WI38 (cell line): ENCODE measurements at regions not wholly inside any gene's neighbourhood (a gene's known extent, or its start where the extent isn't known, plus 50 kb on each side); places are given as distances from the start of the nearest gene placed in this dataset.

Experiments
- H3K4me3 ChIP-seq: 2 replicates; pipeline ENCODE4 v1.5.1; 2011; ENCODE audit warnings: low read depth, mild to moderate bottlenecking, control low read depth, low read length
- TF ChIP-seq, protein P1 (sequence below): IDR thresholded peaks from 2 replicates; pipeline ENCODE4 v1.5.1; 2012; ENCODE audit warnings: low read depth, mild to moderate bottlenecking, control low read depth, low read length

DNA sequence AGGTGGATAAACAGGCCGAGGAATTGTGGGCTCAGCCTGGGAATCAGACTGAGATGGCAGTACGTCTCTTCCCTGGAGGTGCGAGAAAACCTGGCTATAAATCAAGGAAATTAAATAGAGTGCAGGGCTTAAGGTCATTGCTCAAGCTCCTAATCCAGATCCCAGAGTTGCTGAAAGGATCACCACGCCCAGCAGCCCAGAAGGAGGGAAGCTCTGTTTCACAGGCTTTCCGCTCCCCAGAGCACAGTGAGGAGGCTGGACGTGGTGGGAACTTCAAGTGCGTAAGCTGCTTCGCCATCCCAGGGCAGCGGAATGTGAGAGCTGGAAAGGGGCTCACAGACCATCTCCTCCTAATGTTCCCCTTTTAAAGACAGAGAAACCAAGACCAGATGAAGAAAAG lies 651.6 kb upstream of the TBX3 start:
- no peak overlapping the region for H3K4me3 ChIP-seq
- TF ChIP-seq, protein P1, sequence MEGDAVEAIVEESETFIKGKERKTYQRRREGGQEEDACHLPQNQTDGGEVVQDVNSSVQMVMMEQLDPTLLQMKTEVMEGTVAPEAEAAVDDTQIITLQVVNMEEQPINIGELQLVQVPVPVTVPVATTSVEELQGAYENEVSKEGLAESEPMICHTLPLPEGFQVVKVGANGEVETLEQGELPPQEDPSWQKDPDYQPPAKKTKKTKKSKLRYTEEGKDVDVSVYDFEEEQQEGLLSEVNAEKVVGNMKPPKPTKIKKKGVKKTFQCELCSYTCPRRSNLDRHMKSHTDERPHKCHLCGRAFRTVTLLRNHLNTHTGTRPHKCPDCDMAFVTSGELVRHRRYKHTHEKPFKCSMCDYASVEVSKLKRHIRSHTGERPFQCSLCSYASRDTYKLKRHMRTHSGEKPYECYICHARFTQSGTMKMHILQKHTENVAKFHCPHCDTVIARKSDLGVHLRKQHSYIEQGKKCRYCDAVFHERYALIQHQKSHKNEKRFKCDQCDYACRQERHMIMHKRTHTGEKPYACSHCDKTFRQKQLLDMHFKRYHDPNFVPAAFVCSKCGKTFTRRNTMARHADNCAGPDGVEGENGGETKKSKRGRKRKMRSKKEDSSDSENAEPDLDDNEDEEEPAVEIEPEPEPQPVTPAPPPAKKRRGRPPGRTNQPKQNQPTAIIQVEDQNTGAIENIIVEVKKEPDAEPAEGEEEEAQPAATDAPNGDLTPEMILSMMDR: no peak

DNA sequence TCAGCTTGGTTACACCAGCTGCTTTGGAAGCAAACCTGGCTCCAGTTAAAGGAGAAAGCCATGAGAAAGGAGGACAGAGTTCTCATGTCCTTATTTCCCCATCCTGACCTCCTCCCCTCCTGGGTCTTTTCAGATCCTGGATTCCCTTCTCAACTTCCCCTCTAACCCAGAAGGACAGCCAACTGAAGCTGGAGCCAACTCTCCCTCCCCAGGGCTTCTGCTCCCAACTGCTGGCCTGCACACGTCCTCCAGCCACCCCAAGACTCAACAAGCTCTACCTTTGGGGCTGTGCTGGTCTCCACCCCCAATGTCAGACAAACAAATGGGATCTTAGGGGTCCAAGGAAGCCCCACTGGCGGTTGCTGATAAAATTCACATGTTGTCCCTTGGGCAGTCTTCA lies 651.1 kb upstream of the TBX3 start:
- TF ChIP-seq, protein P1: no peak
- H3K4me3 ChIP-seq: no peak overlapping the region

DNA sequence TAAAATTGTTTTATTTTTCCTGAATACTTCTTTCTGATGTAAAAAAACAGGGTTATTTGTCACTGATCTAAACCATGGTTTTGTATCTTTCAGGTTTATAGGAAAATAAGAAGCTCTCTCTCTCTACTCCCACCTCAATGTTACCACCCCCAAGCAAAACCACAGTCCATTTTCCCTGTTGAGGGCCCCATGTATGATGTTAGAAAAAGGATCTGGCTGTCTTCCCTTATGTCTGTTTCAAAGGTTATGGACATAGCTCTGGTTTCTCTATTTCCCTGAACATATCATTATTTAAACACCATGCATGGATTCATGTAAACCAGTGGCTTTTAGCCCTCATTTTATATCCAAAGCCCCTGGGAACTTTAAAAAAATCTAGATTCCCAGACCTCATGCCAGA lies 649.0 kb upstream of the TBX3 start:
- TF ChIP-seq, protein P1: no peak
- H3K4me3 ChIP-seq: no peak overlapping the region

DNA sequence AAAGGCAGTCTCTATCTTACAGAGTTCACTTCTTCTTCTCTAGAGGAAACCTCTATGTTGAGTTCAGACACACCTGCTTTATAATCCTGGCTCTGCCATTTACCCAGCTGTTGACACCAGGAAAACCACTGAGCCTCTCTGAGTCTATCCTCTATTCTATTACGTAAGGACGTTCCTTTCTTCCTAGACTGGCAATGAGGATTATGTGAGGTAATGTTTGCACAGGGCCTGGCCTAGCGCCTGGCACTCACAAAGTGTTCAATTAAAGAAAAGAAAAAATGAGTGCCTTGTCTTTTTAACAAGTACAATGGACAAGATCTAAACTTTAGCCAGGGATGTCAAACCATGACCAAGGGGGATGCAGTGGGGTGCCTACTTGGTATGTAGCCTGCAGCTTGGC lies 641.9 kb upstream of the TBX3 start:
- TF ChIP-seq, protein P1: no peak
- H3K4me3 ChIP-seq: no peak overlapping the region

DNA sequence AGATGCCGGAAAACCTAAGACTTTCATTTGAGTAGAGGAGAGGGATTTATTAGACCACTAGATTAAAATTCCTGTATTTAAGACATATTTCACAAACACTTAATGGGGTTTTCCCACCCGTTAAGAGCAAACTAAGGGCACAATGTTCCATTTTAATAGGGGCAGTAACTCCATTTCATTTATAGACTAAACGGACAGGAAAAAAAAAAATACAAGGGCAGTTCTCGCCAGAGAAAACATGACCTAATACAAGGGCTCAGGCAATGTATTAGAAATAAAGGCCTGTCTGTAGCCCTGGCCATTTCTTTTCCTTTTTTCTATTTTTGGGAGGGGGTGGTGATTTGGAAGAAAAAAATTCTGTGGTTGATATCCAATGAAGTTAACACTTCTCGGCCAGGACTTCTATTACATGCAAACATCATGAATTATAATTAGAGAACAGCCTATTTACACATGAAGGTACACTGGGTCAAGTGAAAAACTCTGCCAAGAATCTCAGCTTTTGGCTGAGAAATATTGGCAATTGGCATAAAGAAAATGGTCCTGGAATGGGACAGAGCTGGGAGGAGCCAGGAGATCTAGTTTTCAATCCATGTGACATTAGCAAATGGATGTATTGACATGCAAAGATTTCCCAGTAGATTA lies 641.1 kb upstream of the TBX3 start:
- H3K4me3 ChIP-seq: no peak overlapping the region
- TF ChIP-seq, protein P1: no peak

DNA sequence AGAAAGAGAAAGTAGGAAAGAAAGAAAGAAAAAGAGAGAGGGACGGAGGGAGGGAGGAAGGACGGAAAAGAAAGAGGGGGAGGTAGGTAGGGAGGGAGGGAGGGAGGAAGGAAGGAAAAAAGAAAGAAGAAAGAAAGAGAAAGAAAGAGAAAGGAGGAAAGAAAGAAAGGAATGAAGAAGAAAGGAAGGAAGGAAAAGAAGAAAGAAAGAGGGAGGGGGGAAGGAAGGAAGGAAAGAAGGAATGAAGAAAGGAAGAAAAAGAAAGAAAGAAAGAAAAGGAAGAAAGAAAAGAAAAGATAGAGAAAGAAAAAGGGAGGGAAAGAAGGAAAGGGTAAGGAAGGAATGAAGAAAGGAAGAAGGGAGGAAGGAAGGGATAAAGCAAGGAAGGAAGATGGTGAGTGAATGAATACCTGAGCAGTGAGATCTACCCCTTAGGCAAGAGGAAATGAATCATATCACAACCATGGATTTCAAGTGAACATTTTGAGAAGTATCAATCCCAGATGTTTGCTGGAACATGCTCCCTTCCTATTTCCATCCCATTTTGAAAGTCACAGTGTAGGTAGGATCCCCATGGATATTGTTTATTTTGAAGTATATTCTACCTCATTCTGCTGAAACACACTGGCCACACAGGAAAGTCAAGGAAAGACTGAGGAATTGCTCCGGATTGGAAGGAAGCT lies 639.4 kb upstream of the TBX3 start:
- TF ChIP-seq, protein P1: no peak
- H3K4me3 ChIP-seq: no peak overlapping the region

DNA sequence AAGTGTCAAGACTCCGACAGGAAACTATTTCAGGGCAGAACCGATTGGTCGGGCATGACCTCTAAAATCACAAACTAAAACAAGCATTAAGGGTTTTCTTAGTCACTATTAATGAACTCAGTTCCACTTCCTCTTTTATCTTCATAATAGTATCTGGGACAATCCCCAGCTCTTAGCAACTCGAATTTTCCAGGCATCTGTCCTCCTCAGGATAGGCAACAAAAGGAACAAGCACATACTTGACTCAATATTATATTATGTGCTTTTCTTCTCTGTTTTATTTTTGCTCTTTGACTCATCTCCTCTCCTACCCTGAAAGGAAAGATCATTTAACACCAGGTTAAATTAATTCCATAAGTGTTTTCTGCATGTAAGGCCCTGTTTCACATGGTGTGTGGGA lies 638.3 kb upstream of the TBX3 start:
- TF ChIP-seq, protein P1: no peak
- no peak overlapping the region for H3K4me3 ChIP-seq
